AG20443 (cell line): ENCODE measurements at regions not wholly inside any gene's neighbourhood (a gene's known extent, or its start where the extent isn't known, plus 50 kb on each side); places are given as distances from the start of the nearest gene placed in this dataset.
"Not testable (repeated sequence)": the region's sequence is repeated elsewhere in the genome, so short reads cannot be mapped to it uniquely, and the experiment has no call there.

Source experiments
- DNase-seq: peaks from one replicate; pipeline ENCODE4 v3.0.0; 2012; ENCODE audit warnings: low spot score, mixed read lengths

DNA sequence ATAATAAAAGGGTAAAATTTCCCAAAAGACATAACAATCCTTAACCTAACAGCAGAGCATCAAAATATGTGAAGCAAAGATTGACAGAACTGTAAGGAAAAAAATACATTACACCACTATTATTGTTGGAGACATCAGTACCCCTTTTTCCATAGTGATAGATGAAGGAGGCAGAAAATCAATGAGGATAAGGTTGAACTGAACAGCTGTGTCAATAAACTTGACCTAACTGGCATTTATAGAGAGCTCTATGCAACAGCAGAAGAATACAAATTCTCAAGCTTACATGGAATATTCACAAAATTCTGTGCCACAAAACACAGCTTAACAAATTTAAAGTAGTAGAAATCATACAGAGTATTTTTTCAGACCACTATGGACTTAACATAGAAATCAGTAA is 195.0 kb upstream of the ELAC2 start:
- DNase-seq = no peak

DNA sequence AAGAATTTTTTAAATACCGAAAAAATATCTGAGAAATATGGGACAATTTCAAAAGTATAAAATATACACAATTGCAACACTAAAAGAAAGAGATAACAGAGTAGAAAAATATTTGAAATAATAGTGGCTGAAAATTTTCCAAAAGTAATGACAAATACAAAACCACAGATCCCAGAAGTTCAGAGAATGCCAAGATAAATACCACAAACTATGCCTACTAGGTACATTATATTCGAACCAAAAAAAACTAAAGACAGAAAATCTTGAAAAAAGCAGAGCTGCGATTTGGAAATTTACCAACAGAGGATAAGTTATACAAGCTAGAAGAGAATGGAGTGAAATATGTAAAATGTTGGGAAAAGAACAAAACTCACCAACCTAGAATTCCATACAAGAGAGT is 191.3 kb upstream of the ELAC2 start:
- DNase-seq = no peak

DNA sequence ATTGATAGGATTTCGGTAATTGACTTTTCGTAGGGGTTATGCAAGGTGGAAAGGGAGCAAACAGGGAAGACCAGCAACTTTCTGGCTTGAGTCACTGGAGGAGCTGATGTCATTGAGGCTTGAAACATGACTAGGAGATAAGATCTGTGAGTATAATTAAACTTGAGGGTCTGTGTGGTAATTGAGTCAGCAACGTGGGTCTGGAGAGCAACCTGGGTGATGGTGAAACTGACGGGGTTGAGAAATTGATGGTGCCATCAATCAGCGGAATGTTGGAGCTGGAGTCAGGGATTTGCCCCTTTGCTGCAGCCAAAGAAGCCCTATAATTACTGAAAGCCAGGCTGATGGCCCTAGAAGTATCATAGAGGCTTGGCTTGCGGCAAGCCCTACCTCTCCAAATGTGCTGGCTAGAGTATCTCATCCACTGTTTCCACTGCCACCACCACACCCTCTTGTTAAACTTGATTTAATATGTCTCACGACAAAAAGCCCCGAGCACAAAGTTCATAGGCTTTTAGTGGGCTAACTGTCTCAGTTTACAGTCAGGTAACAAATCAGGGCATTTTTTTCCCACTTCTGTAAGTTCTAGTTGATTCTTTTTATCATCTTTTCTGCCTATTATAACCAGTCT is 186.9 kb upstream of the ELAC2 start:
- peak; percentile 8 for DNase-seq

DNA sequence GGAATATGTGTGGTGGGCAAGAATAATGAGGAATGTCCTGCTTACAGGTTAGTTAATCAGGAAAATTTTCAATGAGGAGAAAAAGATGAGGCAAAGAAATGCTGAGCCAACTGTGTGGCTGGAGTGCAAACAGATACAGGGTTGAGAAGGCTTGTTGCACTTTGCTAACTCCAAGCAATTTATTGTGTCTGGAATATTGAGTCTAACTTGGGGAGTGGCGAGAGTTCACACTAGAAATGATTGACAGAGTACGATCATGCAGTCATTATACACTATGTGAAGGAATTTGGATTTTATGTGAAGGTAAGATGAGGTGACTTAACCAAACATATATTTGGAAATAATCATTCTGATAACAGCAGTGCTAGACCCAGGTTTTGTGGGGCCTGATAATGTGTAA is 185.0 kb upstream of the ELAC2 start:
- DNase-seq = no peak

DNA sequence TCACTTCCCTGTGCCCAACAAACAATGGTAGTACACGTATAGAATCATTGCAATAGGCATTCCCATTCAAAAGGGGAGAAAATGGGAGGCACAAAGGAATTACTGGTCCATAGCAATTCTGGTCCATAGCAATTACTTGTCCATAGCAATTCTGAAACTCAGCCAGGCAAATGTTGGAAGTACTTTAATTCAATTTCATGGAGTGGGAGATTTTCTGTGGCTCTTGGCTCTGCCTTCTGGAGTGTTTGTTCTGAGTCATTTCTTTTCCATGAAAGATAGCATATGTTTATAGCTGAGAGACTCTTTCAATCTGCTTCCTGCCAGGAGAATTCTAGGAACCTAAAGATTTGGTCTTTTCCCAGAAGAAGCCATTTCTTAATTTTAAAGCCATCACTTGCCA is 182.8 kb upstream of the ELAC2 start:
- DNase-seq = no peak

DNA sequence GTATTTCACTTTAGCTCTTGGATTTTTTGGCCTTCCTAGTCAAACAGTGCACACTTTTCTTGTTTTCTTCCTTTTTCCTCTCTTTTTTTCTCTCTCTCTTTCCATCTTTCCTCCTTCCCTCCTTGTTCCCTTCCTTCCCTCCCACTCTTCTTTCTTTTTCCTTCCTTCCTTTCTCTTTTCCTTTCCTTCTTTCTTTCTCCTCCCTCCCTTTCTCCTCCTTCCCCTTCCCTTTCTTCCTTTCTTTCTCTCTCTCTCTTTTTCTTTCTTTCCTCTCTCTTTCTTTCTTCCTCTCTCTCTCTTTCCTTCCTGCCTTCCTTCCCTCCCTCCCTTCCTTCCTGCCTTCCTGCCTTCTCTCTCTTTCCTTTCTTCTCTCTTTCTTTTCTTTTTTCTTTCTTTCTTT is 181.6 kb upstream of the ELAC2 start:
- no peak for DNase-seq

DNA sequence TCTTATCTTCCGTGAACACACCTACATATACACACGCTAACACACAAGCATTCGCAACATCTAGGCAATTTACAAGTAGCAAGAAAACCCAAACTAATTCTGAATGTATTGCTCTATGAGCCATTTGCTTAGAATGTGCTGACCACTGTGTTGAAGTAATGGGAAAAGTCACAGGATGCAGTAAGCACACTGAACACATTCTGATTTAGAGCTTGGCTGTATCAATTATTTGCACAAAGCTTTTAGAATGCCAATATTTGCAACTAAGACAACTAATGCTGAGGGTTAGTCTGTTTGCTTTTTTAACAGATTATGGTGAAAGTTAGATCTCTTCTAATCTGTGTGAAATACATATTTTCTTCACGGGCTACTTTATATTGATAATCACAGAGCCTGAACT is 179.8 kb upstream of the ELAC2 start:
- DNase-seq = no peak

DNA sequence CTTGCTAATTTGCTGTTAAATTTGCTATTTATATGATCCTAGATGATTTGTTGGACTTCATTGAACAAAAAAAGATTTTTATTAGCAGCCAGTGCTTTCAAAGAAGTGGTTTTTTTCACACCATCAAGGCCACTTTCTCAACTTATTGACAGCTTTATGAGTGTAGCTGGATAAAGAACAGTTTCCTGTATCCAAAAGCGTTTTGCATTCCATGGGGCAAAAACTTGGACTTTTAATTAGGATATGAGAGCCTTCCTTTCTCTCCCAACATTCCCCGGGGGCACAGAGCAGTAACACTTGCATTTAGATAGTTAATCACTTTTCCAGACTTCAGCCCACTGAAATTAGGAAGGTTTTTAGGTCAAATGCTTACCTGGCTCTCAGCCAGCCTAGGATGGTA is 177.1 kb upstream of the ELAC2 start:
- DNase-seq = no peak

DNA sequence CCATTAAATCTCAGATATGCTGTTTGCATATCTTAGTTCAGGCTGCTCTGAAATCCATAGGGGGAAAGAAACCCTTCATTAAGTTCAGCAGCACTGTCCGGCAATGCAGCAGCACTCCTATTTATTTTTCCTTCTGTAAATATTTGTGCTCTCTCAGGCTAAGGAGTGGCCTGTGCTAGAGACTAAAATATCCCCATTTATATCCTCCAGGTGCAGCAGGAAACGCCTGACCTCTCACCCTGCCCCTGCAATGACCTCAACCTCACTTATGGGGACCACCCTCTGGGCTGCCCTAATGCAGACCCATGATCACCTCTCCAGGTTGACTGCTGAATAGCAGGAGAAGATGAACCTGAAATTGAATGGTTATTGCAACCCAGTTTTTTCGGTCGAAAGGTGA is 165.0 kb upstream of the ELAC2 start:
- no peak for DNase-seq

DNA sequence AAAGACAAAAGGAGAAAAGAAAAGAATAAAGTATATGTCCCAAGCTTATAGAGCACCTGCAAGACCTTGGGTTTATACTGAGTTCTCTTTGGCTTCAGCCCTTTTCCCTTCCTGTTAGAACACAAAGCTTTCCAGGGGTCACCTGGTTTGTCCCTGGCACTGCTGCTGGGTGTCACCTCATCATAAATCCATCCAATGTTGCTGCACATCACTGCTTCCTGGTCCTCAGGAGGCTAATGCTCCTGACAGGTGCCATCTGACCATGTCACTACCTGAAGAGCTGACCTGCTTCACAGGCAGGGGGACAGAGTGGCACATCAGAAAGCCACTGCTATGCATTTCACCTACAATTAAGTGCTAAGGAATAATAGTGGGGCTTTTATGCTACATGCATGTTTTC is 164.6 kb upstream of the ELAC2 start:
- DNase-seq = no peak

DNA sequence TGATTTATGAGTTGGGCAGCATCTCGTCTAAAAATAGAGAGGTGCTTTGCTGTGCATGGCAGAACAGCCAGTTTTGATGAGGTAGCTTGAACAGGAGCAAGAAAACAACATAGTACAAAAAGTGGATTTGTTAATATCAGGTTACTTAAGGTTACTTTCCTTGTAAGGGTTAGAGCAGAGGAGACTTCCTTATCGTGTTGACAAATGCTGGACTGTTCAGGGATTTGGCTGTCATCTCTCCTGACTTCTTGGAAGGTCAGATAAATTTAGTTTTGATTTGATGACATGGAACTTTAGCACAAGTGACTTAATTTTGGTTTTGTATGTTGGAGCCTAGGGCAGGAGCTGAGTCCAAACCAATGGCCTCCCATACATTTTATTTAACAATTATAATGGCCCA is 163.9 kb upstream of the ELAC2 start:
- DNase-seq = no peak

DNA sequence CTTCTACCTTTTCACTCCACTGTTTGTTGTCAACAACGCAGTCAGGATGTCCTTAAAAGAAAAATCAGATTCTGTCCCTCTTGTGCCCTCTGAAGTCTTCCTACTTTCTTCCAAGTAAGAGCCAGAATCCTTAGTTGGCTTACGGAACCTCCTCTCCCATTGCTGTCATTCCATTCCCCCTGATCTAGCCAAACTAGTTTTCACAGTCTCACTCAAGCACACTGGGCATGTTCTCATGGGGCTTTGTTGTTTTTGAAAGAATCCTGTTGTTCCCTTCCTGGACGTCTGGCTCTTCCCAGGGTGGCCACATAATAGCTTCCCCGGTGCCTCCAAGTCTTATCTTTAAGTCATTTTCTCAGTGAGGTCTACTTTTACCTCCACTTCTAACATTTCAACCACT is 158.6 kb upstream of the ELAC2 start:
- no peak for DNase-seq

DNA sequence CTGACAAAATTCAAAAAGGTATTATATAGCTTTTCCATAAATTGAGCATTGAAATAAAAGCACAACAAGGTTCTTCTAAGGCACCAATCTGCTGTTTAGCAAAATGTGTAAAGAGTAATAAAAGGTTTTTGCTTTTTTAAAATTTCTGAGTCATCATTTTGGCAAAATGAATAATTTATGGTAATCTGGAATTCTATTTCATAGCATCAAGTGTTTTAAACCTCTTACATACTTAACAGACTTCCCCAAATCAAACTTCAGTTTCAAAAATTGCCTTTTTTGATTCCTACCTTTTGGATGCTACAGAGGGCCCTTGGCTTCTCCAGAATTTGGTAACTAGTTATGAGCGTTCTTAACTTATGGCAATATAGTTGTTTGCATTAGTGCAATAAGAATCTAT is 154.0 kb upstream of the ELAC2 start:
- no peak for DNase-seq

DNA sequence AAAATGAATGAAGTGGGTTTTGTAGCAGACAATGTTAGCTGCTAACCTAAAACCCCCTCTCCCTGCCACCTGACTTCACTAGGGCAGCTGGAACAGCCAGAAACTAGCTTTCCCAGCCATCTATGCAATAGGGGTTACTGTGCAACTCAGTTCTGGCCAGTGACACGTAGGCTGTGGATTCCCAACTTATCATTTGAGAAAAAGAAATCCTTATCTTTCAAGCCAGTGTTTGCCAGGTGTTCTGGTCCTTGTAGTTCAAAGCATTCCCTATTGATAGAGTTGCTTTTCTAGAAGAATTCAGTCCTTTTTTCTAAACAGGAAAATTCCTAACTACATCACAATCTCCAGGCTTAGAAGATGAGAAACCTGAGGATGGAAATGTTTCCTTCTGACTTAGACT is 144.5 kb upstream of the ELAC2 start:
- DNase-seq = no peak

DNA sequence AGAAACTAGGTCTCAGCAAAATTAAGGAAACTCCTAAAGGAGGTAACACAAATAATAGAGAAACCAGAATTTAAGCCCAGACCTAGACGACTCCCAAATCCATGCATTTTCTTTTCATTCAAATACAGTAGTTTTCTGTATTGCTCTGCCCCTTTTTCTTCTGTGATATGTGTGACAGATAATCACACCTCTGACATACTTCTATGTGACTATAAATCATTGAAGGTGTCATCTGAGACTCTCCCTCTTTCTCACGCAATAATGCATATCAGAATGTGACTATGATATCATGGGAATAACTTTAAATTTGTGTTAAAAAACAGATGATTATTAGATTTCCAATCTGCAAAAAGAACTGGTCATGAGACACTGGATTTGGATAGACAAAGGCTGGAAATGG is 143.0 kb upstream of the ELAC2 start:
- no peak for DNase-seq

DNA sequence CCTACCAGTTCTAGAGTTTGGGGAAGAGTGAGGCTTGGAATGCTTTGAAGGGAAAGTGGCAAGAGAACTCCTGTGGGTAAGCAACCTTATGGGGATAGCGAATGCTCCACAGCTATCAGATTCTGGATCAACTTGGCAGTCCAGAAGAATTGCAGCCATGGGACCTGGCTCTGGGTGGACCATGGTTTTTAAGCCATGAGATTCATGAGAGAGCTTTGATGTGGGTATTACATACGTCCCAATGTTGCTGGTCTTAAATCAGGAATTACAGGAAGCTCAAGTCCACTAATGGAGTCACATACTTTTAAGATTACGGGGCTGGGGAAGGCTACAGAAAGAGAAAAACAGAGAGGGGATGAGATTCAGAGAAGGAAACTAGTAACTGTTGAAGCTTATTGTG is 142.5 kb upstream of the ELAC2 start:
- DNase-seq = no peak

DNA sequence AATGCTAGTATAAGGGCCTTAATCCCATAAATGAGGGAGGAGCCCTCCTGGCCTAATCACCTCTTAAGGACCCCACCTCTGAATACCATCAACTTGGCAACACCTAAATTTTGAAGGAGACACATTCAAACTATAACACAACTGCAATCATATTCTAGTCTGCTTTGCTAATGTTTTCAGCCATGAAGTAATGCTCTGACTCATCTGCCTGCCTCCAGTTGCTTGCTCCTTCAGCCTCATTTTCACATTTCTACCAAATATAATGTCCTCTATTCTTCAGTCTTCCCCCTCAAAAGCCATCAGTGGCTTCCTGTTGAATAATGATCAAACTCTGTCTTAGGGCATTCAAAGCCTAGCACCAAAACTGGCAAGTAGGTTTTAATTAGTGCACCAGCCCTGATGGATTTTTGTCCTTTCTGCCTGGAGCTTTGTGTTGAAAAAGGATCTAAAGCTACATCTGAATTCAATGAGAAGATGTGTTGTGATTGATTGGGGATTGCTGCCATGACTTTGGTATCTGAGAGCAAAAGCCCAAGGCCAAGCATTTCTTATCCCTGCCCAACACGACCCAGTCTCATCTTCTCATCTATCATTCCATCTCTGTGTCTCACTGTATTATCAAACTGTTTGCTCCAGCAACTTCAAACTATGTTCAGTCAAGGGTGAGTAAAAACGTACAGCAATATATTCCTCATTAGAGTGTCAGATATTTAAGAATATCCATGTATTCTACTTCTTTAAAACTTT is 140.8 kb upstream of the ELAC2 start:
- peak; percentile 64 for DNase-seq

DNA sequence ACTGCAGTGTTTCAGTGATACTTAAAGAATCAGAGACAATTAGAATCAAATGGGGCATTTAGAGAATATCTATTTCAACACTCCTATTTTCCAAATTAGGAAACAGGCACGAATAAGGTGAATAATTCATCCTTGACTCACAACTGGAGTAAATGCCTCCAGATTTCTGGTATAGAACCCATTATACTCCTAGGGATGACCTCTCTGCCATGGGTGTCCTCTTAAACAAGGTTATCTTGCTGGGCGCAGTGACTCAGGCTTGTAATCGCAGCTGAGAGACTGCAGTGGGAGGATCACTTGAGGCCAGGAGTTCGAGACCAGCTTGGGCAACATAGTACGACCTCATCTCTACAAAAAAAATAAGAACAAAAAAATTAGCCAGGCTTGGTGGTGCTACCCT is 139.8 kb upstream of the ELAC2 start:
- DNase-seq = no peak

DNA sequence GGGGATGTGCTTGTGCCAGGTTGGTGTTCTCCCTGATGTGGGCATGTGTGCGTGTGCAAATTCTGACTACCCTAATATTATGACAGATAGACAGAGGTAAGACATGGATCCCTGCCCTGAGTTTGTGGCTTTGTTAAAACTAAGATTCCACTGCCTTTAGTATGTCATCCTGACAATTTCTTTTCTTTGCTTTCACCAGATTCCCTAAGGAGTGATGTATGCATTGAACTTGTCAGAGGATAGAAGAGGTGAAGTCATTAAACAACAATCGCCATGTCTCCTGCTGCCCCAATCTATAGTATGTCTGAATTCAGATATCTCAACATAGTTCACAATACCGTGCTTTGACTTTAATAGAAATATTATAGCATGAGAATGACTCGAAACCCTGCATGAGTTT is 137.1 kb upstream of the ELAC2 start:
- no peak for DNase-seq

DNA sequence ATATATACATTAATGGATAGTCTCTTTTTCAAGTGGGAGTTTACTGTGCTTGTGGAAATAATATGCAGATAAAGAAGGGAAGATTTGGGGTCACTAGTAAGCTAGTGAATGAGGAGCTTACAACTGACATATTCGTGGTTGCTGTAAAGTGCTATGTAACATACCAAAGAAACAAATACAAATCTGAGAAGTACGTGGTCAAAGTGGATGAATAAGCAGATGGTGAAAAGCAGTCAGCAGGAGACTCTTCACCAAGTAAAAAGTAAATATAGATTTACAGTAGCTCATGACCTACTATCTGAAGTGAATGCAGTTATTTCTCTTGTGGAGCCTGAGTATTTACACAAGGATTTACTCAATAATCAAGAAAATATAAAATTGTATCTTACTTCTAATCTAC is 136.6 kb upstream of the ELAC2 start:
- DNase-seq = peak; percentile 16

DNA sequence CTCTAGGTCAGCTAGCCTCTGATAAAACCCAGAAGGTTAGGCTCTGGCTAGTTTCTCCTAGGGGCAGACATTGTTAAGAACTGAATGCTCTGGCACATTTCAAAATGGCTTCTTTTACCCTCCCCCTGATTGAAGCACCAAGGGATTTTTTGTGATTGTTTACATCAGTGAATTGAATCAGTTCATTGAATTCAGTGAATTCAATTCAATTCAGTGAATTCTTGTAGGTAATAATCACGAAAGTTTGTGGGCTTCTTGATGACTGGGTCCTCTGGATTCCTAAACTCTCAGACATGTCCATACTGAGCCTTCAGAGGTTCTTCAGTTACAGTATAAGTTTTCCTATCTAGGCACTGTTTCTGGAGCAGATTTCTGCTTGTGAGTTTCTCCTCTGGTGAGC is 135.2 kb upstream of the ELAC2 start:
- DNase-seq = peak; percentile 27

DNA sequence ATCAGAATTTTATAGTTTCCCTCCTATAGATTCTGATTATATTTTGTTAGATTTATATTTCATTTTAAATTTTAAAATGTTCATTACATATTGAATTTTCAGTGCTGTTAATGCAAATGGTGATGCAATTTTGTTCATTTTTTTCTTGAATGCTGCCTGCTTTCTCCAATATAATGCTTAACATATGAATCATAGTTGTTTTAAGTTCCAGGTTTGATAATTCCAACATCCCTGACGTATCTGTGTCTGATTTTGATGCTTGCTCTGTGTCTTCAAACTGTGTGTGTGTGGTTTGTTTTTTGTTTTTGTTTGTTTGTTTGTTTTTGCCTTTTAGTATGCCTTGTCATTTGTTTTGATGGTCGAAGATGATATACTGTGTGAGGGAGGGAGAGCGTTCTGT is 134.7 kb upstream of the ELAC2 start:
- no peak for DNase-seq

DNA sequence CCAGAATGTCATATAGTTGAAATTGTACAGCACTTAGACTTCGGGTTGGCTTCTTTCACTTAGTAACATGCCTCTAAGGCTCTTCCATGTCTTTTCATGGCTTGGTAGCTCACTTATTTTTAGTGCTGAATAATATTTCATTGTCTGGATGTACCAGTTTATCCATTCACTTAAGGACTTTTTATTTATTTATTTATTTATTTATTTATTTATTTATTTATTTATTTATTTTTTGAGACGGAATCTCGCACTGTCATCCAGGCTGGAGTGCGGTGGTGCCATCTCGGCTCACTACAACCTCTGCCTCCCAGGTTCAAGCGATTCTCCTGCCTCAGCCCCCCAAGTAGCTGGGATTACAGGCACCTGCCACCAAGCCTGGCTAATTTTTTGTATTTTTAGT is 132.9 kb upstream of the ELAC2 start:
- not testable (repeated sequence) for DNase-seq

DNA sequence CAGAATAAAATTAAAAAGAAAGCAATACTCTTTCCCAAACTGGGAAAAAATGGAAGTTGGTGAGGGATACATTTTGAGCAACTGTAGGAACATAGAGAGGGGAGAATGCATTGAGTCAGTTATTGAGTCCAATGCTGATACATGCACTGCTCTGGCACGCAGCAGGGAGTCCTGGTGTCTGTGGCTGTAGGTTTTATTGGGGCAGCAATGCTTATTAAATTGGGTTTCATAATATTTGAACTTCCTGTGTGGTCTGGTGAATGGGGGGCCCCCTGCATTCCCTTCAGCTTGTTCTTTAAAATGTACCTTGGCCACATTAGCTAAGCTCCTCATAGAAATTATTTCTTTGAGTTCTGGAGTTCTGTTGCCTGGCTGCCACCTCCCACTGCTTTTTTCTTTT is 125.2 kb upstream of the ELAC2 start:
- DNase-seq = no peak
